HG03139 (cell line): ENCODE measurements at regions not wholly inside any gene's neighbourhood (a gene's known extent, or its start where the extent isn't known, plus 50 kb on each side); places are given as distances from the start of the nearest gene placed in this dataset.

ENCODE experiments used
- ATAC-seq: cut with Tn5 transposase; IDR thresholded peaks from one replicate; pipeline ENCODE4 v1.9.1; 2021; ENCODE audit not compliant: unreplicated experiment

DNA sequence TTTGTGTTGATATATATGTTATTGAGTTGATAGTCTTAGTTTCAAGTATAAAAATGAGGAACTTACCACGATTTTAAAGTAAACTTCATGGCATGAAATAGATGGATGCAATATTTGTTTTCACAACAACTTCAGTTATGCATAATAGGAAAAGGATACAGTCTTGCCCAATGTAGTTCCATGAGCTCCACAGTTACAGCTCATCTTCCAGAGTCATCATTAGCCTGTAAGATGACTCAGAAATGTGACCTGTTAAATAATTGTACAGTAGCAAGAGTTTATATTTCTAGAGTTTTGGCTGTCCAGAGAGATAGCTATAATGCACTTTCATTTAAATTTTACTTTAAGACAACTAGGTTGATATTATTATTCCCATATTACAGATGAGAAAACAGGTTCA lies 80.9 kb upstream of the ARHGAP28 start:
- no peak for ATAC-seq

- ATAC-seq, result no peak
Measured at GRCh38 chr18:6649421-6650126, 79.9 kb upstream of the ARHGAP28 start.

GRCh38 chr18:6650127-6650507 lies 79.4 kb upstream of the ARHGAP28 start:
- no peak for ATAC-seq

GRCh38 chr18:6650747-6651146 lies 78.8 kb upstream of the ARHGAP28 start:
- ATAC-seq, result no peak

DNA sequence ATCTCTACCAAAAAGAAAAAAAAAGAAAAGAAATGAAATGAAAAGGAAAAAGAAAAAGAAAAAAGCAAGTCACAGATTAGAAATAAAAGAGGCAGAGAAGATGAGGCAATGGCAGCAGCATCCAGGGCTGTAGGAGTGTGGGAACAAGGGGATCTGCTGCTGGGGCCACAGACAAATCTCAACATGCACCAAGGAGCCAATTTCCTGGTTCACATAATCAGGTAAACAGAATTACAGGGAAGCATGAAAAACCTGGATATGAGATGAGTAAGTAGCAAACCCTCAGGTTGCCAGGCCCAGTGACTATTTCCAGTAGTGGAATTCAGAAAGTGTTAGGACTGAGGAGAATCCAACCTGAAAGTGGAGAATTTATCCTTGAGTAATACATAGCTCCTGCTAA lies 77.4 kb upstream of the ARHGAP28 start:
- no peak for ATAC-seq

GRCh38 chr18:6653880-6654279 lies 75.6 kb upstream of the ARHGAP28 start:
- ATAC-seq, result no peak

GRCh38 chr18:6659963-6660725 lies 69.4 kb upstream of the ARHGAP28 start:
- ATAC-seq, result no peak

GRCh38 chr18:6661692-6662415 lies 67.7 kb upstream of the ARHGAP28 start:
- ATAC-seq, result no peak

- ATAC-seq, result no peak
Measured at GRCh38 chr18:6666012-6666685, 63.4 kb upstream of the ARHGAP28 start.

- ATAC-seq, result no peak
Measured at GRCh38 chr18:6668836-6669235, 60.7 kb upstream of the ARHGAP28 start.

DNA sequence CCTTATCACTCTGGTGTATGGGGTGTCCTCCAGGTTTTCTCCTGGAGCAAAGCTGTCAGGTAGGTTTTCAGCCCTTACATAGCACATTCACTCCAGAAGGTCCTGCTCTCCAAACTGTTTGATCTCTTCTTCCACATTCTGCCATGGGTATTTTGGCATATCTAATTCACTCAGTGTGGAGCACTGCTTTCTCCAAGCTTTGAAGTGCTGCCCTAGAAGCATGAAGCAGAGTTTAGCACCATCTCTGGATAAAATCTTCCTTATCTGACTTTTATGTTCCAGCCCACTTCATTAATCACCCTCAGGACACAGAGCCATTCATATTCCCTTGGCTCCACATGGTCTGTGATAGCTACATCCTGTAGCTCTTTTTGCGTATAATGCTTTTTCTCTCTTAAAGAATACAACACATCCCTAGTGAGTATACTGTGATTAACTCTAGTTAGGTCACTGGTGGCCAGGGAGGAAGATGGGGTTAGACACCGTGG lies 56.7 kb upstream of the ARHGAP28 start:
- no peak for ATAC-seq

DNA sequence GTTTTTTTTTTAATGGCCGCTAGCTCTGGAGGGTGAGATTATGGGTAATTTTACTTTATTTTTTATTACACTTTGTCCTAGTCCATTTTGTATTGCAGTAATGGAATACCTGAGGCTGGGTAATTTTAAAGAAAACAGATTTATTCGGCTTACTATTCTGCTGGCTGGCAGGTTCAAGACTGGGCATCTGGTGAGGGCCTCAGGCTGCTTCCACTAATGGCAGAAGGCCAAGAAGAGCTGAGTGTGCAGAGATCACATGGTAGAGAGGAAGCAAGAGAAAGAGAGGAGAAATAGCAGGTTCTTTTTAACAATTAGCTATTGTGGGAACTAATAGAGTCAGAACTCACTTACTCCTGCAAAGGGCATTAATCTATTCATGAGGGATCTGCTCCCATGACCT lies 52.4 kb upstream of the ARHGAP28 start:
- ATAC-seq, result no peak

DNA sequence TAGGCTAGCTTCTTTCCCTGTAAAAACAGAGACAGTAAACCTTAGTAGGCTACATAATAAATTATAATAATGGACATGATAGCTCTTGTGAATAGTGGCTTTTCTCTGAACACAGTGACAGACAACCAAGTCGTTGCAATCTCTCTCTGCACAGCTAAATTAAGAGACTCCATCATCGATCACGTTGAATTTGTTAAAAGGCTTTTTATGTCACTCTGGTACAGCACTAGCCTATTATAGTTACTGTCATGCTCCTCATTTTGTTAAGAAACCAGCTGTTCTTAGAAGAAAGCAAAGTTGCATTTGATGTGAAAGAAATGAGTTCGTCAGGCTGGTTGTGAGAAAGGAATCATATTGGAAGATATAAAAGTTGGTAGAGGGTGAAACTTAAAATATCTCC lies 50.3 kb upstream of the ARHGAP28 start:
- no peak for ATAC-seq
